ENCODE measurements at regions not wholly inside any gene's neighbourhood (a gene's known extent, or its start where the extent isn't known, plus 50 kb on each side); places are given as distances from the start of the nearest gene placed in this dataset.

- TF ChIP-seq CTCF (IDR thresholded peaks at IDR 0.05; ENCODE audit: insufficient read depth, low read depth, low read length) (no peak), EZH2 (IDR thresholded peaks at IDR 0.05; ENCODE audit: insufficient read depth, low read length) (no peak)
Observed at GRCh38 chr14:101198398-101199027, 295.0 kb upstream of the RTL1 start.

All from astrocyte (in vitro differentiated cells and primary cell).